Upper lobe of left lung (tissue), 6 donors: ENCODE measurements at regions not wholly inside any gene's neighbourhood (a gene's known extent, or its start where the extent isn't known, plus 50 kb on each side); places are given as distances from the start of the nearest gene placed in this dataset.

Experiments
- ATAC-seq, 2 donors: fragments of 200-7000 bp; cut with Tn5 transposase; one replicate each; pipeline ENCODE4 v1.9.1; 2022; ENCODE audit warnings: mild to moderate bottlenecking in 2 of 2, moderate library complexity in 2 of 2; ENCODE audit not compliant: low FRiP score in 2 of 2
- DNase-seq, 2 donors: peaks; one replicate each; pipeline ENCODE4 v3.0.0-alpha.2; 2019 to 2020
- H3K27ac ChIP-seq, 4 donors: fragments of 200-600 bp; sonication (generic); one replicate each; pipeline ENCODE4 v1.5.1; 2016 to 2019
- H3K27me3 ChIP-seq, 4 donors: fragments of 200-600 bp; sonication (generic); one replicate each; pipeline ENCODE4 v1.5.1; 2017 to 2019
- H3K36me3 ChIP-seq, 4 donors: fragments of 200-600 bp; sonication (generic); one replicate each; pipeline ENCODE4 v1.5.1; 2016 to 2019
- H3K4me1 ChIP-seq, 4 donors: fragments of 200-600 bp; sonication (generic); one replicate each; pipeline ENCODE4 v1.5.1; 2018 to 2019
- H3K4me3 ChIP-seq, 4 donors: fragments of 200-600 bp; sonication (generic); one replicate each; pipeline ENCODE4 v1.5.1; 2017 to 2019; ENCODE audit warnings: mild to moderate bottlenecking in 2 of 4, moderate library complexity in 1 of 4
- H3K9me3 ChIP-seq, 4 donors: fragments of 200-600 bp; sonication (generic); one replicate each; pipeline ENCODE4 v1.5.1; 2018 to 2019
- CTCF ChIP-seq, 6 experiments: fragments of 450-650 bp in 4 of 6; fragments of 200-600 bp in 2 of 6; sonication (generic) in 2 of 6; IDR thresholded peaks; one replicate each; pipeline ENCODE4 v1.5.1; 2016 to 2019; ENCODE audit warnings: antibody characterized with exemption in 6 of 6
- EP300 ChIP-seq, 4 donors: sonication (generic); formaldehyde crosslinking; IDR thresholded peaks; one replicate each; pipeline ENCODE4 v1.5.1; 2017; ENCODE audit warnings: antibody characterized with exemption in 4 of 4, control low read depth in 2 of 4
- POLR2A ChIP-seq, 4 donors: fragments of 450-650 bp; IDR thresholded peaks; one replicate each; pipeline ENCODE4 v1.5.1; 2016 to 2017; ENCODE audit warnings: antibody characterized with exemption in 4 of 4, mild to moderate bottlenecking in 2 of 4
- POLR2AphosphoS5 ChIP-seq, 2 donors: sonication (generic); formaldehyde crosslinking; IDR thresholded peaks; one replicate each; pipeline ENCODE4 v1.5.1; 2017; ENCODE audit warnings: antibody characterized with exemption in 2 of 2
- WGBS, 2 donors: methylation state at CpG; one replicate each; pipeline ENCODE4 v1.1.5; 2017 to 2018; 5-methylcytosine and 5-hydroxymethylcytosine counted together
- donor health status: DM: no; HTN: no; CAD: no; lungs with moderate emphysema.
- donor health status: DM: no; HTN: yes; CAD: no; lungs with severe emphysema.

- no peak for DNase-seq
- Histone ChIP-seq H3K4me1 (no peaks in the 10 kb centered on the region), H3K4me3 (no peak overlapping the region), H3K9me3 (no peaks in the 10 kb centered on the region), H3K27ac (no peak overlapping the region), H3K36me3 (no peaks in the 10 kb centered on the region), H3K27me3 (no peaks in the 10 kb centered on the region)
- TF ChIP-seq POLR2AphosphoS5 (IDR thresholded peaks at IDR 0.05), result no peak
- TF ChIP-seq EP300 (IDR thresholded peaks at IDR 0.05), result no peak
- TF ChIP-seq CTCF (IDR thresholded peaks at IDR 0.05), result no peak
- no peak for TF ChIP-seq POLR2A (IDR thresholded peaks at IDR 0.05)
- ATAC-seq, result no peak
- 78 to 86% methylated on average over 1 of the region's 1 CpG for WGBS, 2 donors
Observed at GRCh38 chr5:166503506-166503905, 1787.9 kb upstream of the WWC1 start.

GRCh38 chr5:166505067-166505466 lies 1786.4 kb upstream of the WWC1 start:
- Histone ChIP-seq H3K9me3 (no peaks in the 10 kb centered on the region), H3K27ac (no peak overlapping the region), H3K4me1 (no peaks in the 10 kb centered on the region), H3K27me3 (no peaks in the 10 kb centered on the region), H3K4me3 (no peak overlapping the region), H3K36me3 (no peaks in the 10 kb centered on the region)
- ATAC-seq (no peak), DNase-seq (no peak)
- WGBS, 2 donors, result 60 to 70% methylated on average over 2 of the region's 2 CpGs
- TF ChIP-seq EP300 (IDR thresholded peaks at IDR 0.05), result no peak
- no peak for TF ChIP-seq POLR2AphosphoS5 (IDR thresholded peaks at IDR 0.05)
- no peak for TF ChIP-seq CTCF (IDR thresholded peaks at IDR 0.05)
- no peak for TF ChIP-seq POLR2A (IDR thresholded peaks at IDR 0.05)

- Histone ChIP-seq H3K4me3 (no peak overlapping the region), H3K4me1 (no peaks in the 10 kb centered on the region), H3K9me3 (no peaks in the 10 kb centered on the region), H3K36me3 (no peaks in the 10 kb centered on the region), H3K27ac (no peak overlapping the region), H3K27me3 (no peaks in the 10 kb centered on the region)
- TF ChIP-seq POLR2A (IDR thresholded peaks at IDR 0.05), result no peak
- no peak for TF ChIP-seq CTCF (IDR thresholded peaks at IDR 0.05)
- no peak for TF ChIP-seq POLR2AphosphoS5 (IDR thresholded peaks at IDR 0.05)
- no peak for TF ChIP-seq EP300 (IDR thresholded peaks at IDR 0.05)
- ATAC-seq (no peak), DNase-seq (no peak)
Observed at GRCh38 chr5:166505544-166505943, 1785.9 kb upstream of the WWC1 start.

GRCh38 chr5:166507810-166508425 lies 1783.5 kb upstream of the WWC1 start:
- H3K9me3 ChIP-seq, result no peaks in the 10 kb centered on the region
- no peaks in the 10 kb centered on the region for H3K36me3 ChIP-seq
- DNase-seq (no peak), ATAC-seq (no peak)
- H3K27me3 ChIP-seq, result no peaks in the 10 kb centered on the region
- TF ChIP-seq CTCF (IDR thresholded peaks at IDR 0.05) (no peak), POLR2AphosphoS5 (IDR thresholded peaks at IDR 0.05) (no peak), POLR2A (IDR thresholded peaks at IDR 0.05) (no peak), EP300 (IDR thresholded peaks at IDR 0.05) (no peak)
- H3K4me3 ChIP-seq, result no peak overlapping the region
- no peak overlapping the region for H3K27ac ChIP-seq
- WGBS, 2 donors, result 75 to 81% methylated on average over 2 of the region's 2 CpGs
- no peaks in the 10 kb centered on the region for H3K4me1 ChIP-seq

- no peaks in the 10 kb centered on the region for H3K9me3 ChIP-seq
- no peaks in the 10 kb centered on the region for H3K36me3 ChIP-seq
- 56 to 63% methylated on average over 3 of the region's 3 CpGs for WGBS, 2 donors
- no peaks in the 10 kb centered on the region for H3K27me3 ChIP-seq
- ATAC-seq (no peak), DNase-seq (no peak)
- no peak overlapping the region for H3K4me3 ChIP-seq
- TF ChIP-seq POLR2A (IDR thresholded peaks at IDR 0.05), result no peak
- no peak for TF ChIP-seq POLR2AphosphoS5 (IDR thresholded peaks at IDR 0.05)
- H3K27ac ChIP-seq, result no peak overlapping the region
- H3K4me1 ChIP-seq, result no peaks in the 10 kb centered on the region
Observed at GRCh38 chr5:166509085-166509484, 1782.4 kb upstream of the WWC1 start.
